ENCODE measurements at regions not wholly inside any gene's neighbourhood (a gene's known extent, or its start where the extent isn't known, plus 50 kb on each side); places are given as distances from the start of the nearest gene placed in this dataset.

DNA sequence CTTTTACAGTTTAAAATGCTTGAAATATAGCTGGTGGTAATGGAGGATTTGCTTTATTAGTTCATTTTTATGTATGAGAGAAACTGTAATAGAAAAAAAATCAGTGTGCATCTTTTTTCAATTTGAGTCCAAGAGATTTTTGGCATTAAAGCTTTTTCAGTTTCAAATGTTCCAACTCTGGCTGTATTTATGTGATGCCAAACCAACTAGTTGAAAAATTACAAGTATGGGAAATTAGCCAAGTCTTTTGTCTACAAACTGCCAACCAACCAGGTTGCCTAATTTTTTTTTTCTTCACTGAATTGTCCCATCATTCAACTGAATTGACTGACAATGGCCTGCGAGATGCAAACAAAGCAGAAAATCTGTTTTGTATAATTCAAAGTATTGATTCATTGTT, 95.7 kb downstream of the ICOS start:
- Histone ChIP-seq H2AFZ (ENCODE audit: low read length) (no peak overlapping the region), H3K79me1 (ENCODE audit: insufficient read depth, low read depth, low read length, poor library complexity, severe bottlenecking) (no peaks in the 10 kb centered on the region), H3T11ph (ENCODE audit: low read length) (no peak overlapping the region), H3K18ac (ENCODE audit: insufficient read length, low read depth, low read length) (no peak overlapping the region), H3K23me2 (ENCODE audit: insufficient read length, low read depth, low read length, poor library complexity, severe bottlenecking) (no peaks in the 10 kb centered on the region), H3K4ac (ENCODE audit: low read depth, low read length) (no peak overlapping the region), H3K56ac (ENCODE audit: insufficient read length, low read depth, low read length) (no peak overlapping the region), H3K79me2 (ENCODE audit: insufficient read depth, low read length) (no peaks in the 10 kb centered on the region; the same call in 1 of the 2 replicates), H2AK5ac (ENCODE audit: insufficient read length, low read length) (no peak overlapping the region), H3K9me3 (ENCODE audit: control insufficient read depth, low read depth, low read length) (no peaks in the 10 kb centered on the region), H2BK12ac (ENCODE audit: insufficient read length, low read depth, low read length) (no peak overlapping the region), H2BK15ac (ENCODE audit: low read depth, low read length) (no peak overlapping the region), H3K14ac (ENCODE audit: insufficient read depth, low read length) (no peak overlapping the region), H3K27me3 (ENCODE audit: insufficient read depth, low read length) (no peaks in the 10 kb centered on the region), H2BK5ac (ENCODE audit: insufficient read length, low read length) (no peak overlapping the region), H3K4me2 (ENCODE audit: insufficient read depth, insufficient read length, low read length) (no peak overlapping the region), H3K9ac (ENCODE audit: extremely low read depth, insufficient read length, low read length) (no peak overlapping the region), H3K27ac (ENCODE audit: insufficient read length, low read depth, low read length) (no peak overlapping the region), H2BK20ac (ENCODE audit: low read depth, low read length, poor library complexity, severe bottlenecking) (no peak overlapping the region), H2BK120ac (ENCODE audit: low read depth, low read length, poor library complexity, severe bottlenecking) (no peak overlapping the region), H4K8ac (replicated peaks; ENCODE audit: insufficient read length, low read depth, low read length) (no peak overlapping the region), H4K91ac (ENCODE audit: insufficient read length, low read depth, low read length) (no peak overlapping the region), H4K20me1 (ENCODE audit: control insufficient read depth, insufficient read depth, insufficient read length) (no peaks in the 10 kb centered on the region), H4K5ac (ENCODE audit: insufficient read length, low read depth, low read length) (no peak overlapping the region), H3K4me1 (ENCODE audit: insufficient read depth, low read length) (no peaks in the 10 kb centered on the region), H3K23ac (ENCODE audit: insufficient read length, low read depth, low read length) (no peak overlapping the region)
- no CpG with 5 or more reads among the region's 1 CpG for WGBS (ENCODE audit: extremely low coverage, insufficient read length, low lambda C conversion rate)
- Mint-ChIP-seq H3K36me3 (ENCODE audit: insufficient read depth in 1 of 3, low read depth in 3 of 3) (no peaks in the 10 kb centered on the region; a peak in 1 of 7 replicates), H3K9me3 (no peaks in the 10 kb centered on the region), H3K27me3 (ENCODE audit: low read depth) (no peaks in the 10 kb centered on the region), H3K27ac (no peak overlapping the region), H3K4me1 (no peaks in the 10 kb centered on the region; a peak in 1 of 4 replicates), H3K4me3 (no peak overlapping the region)
- no peak for DNase-seq
- no peak for TF ChIP-seq CTCF (conservative IDR thresholded peaks at IDR 0.05)

All from H9 (cell line).